Colon (tissue), 2 donors: ENCODE measurements at regions not wholly inside any gene's neighbourhood (a gene's known extent, or its start where the extent isn't known, plus 50 kb on each side); places are given as distances from the start of the nearest gene placed in this dataset.

ENCODE experiments used
- FAIRE-seq: peaks from 2 replicates; lab custom pipeline; 2012; peaks lifted over from hg19 to GRCh38; lab: Jason Lieb, UNC
- donor health status: control.
- donor health status: control.

DNA sequence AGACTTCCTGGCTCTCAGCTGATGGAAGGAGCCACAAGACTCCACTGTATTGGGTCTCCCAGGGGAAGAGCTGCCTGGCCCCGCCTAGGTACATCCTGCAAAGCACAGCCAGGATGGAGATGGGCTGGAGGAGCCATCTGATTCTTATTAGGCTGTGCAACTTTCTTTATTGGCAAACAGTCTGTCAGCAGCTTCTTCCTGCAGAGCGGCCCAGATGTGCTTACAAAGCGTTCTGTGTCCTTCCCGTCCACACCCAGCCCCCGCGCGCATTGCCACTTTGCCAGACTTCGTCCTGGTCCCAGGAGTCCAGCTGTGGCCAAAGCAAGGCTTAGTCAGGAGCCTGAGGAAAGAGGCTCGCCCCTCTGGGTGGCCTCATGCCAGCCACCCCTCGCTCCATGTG, 409.3 kb downstream of the ZNF536 start:
- no peak for FAIRE-seq

DNA sequence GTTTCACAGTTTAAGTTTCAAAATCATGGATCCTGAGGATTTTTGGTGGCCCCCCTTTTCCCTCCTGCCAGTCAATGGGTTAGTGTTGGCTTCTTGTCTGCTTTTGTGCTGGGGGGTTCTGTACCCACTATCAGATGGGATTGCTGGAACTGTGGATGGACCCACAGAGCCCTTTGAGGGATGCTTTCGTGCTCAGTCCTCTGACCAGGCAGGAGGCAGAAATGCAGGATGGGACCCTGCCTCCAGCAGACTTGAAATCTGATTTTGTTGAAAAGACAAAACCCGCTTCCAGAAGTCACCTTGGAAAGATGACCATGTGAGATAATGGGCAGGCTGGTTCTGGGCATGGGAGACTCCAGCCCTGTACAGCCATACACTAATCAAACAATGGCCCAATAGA, 408.9 kb downstream of the ZNF536 start:
- FAIRE-seq = no peak

DNA sequence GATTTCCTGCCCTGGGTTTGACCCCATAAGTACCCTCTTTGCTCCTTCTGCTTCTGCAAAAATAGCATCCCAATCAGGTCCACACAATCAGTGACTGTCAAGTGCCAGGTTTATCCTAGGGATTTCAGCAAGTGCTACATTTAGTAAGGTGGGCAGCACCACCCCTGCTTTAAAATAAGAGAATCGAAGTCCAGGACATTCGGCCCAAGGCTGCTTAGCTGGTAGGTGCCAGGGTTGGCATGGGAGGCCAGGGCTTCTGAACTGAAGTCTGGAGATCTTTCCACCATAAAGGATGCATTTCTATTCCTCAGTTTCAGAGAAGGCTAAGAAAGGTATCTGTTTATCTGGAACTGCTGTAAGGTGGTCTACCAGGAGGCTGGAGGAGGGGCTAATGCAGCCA, 408.3 kb downstream of the ZNF536 start:
- no peak for FAIRE-seq

DNA sequence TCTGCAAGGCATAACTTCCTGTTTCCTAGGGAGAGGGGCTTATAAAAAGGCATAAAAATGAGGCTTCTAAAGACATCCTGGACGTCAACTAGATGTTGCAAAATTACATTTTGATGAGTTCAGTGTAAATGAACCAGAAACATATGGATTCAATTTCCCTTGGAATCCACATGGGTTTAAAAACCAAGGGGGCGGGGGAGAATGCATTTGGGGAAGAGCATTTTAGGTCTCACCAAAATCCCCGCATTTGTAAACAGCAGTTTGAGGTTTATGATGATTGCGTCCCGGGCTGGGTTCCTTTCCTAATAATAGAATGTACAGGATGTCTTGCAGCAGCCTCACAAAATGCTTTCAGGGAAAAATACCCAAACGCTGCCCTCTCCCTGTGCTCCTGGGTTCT, 407.8 kb downstream of the ZNF536 start:
- FAIRE-seq = no peak

DNA sequence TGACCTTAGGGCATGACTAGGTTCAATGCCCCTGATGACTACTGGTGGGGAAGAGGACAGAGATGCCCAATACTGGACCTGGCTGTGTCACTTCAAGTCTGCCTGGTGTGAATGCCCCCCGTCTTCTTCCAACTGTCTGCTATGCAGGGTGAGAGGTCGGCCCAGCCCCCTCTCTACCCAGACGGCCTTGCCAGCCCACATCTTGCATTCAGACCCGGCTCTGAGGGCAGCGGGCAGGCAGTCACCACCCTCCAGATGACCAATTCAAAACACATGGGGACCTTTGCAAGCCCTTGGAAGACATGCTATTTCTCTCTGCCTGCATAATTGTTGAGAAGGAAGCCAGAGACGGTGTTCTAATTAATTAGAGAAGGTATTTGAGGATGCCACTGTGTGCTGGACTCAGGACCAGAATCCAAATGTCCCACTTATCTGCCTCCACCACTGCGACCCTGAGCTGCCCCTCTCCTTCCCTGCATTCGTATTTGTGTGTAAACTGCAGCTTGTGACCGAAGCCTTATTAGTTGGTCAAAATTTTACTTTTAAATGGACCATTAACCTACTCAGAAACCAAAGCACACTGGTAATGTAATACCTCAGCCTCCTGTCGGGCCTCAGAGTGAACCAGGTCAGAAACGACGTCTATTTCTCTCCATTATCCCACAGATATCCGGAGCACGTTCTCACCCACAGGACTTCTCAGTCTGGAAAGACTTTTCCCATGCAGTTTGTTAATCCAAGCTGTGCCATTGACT, 407.0 kb downstream of the ZNF536 start:
- FAIRE-seq = no peak

DNA sequence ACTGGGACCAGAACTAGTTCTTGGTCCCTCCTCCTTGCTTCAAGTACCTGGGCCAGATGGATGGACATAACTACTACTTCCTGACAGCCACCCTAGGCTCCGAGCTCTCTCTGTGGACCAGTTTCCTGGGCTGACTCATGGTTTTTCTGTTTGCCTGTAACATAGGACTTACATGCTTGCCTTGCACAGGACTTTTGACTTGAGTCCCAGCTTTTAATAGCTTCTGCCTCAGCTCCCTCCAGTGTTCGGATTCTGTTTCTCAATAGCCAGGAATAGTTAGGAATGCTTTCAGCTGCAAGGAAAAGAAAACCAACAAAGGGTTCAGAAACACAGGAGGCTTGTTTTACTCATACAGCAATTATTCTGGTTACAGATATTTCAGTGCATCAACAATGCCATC, 405.9 kb downstream of the ZNF536 start:
- no peak for FAIRE-seq

DNA sequence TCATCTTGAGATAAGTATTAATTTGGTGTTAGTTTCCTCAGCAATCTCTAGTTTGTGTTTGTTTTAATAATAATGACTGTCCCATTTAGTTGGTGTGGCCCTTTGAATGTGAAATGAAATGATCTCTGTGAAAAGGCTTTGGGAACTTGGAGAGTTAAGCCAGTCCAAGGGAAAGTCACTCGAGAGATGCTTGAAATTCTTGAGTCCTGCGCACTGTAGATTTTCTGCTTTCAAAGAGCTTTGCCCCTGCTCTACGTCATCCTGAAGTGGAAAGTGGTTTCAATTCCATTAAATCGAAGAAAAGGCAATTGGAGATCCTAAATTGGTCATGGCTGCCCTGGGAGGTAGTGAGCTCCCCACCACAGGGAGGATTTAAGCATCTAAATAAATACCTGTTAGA, 403.8 kb downstream of the ZNF536 start:
- FAIRE-seq = no peak

DNA sequence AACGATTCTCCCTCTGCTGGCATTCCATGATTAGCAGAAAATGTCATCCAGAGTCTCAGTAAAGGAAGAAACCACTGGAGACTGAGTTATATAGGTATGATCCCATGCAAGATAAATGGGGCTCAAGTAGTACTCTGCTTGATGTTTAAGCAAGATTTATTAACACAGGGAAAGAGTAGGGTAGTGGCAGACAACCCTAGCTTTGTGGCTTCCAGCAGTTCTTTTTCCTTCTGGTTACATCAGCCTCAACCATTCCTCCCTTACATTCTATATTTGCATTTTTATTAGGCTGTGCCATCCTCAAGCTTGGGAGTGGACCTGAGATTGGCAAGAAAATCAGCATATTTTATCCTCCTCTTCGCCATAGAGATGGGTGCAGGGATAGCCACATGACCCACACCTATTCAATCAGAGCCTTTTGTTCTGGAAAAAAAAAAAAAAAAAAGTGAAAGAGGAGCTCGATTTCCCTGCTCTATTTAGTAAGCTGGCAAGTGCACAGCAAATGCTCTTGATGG, 402.1 kb downstream of the ZNF536 start:
- no peak for FAIRE-seq

DNA sequence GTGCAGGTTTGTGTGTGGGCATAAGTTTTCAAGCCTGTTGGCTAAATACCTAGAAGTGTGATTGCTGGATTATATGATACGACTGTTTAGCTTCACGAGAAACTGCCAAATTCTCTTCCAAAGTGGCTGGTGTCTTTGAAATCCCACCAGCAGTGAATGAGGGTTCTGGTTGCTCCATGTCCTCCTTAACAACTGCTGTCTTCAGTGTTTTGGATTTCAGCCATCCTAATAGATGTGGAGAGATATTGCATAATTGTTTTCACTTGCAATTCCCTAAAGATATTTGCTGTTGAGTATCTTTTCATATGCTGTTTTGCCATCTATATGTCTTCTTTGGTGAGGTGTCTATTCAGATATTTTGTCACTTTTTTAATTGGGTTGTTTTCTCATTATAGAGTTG, 390.5 kb downstream of the ZNF536 start:
- no peak for FAIRE-seq

DNA sequence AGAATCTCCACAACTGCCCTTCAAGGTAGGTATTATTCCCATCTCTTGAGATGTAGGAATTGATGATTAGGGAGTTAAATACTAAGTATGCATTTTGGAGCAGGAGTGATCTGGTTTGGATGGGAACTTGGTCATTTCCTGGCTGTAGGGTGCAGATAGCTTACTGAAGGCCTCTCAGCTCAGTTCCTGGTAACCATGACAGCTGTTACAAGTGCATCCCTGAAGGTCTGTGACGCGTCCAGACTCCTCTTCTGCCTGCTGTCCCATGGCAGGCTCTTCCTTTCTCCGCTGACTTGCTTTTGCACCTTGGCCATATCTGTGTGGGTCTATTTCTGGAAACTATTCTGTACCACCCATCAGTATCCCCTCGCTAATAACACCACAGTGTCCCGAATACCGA, 387.8 kb downstream of the ZNF536 start:
- FAIRE-seq = no peak

DNA sequence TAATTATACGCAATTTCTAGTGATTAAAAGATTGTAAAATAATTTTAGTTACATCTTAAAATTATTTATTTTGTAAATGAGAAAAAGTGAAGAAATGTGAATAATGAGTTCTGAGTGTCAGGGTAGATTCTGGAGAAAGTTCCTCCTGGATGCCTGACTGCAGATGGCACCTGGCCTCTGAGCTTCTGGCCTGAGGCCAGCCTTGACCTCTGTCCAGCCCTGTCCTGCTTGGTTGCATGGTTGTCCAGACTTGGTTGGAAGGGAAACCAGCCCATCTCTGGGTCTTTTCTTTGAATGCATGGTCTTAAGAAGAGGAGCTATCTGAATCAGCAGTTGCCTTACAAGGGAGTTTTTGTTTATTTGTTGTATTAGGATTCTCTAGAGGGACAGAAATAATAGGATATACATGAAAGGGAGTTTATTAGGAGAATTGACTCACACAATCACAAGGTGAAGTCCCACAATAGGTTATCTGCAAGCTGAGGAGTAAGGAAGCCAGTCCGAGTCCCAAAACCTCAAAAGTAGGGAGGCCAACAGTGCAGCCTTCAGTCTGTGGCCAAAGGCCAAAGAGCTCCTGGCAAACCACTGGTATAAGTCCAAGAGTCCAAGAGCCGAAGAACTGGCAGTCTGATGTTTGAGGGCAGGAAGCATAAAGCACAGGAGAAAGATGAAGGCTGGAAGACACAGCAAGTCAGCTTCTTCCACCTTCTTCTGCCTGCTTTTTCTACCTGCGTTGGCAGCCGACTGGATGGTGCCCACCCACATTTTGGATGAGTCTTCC, 385.8 kb downstream of the ZNF536 start:
- no peak for FAIRE-seq

DNA sequence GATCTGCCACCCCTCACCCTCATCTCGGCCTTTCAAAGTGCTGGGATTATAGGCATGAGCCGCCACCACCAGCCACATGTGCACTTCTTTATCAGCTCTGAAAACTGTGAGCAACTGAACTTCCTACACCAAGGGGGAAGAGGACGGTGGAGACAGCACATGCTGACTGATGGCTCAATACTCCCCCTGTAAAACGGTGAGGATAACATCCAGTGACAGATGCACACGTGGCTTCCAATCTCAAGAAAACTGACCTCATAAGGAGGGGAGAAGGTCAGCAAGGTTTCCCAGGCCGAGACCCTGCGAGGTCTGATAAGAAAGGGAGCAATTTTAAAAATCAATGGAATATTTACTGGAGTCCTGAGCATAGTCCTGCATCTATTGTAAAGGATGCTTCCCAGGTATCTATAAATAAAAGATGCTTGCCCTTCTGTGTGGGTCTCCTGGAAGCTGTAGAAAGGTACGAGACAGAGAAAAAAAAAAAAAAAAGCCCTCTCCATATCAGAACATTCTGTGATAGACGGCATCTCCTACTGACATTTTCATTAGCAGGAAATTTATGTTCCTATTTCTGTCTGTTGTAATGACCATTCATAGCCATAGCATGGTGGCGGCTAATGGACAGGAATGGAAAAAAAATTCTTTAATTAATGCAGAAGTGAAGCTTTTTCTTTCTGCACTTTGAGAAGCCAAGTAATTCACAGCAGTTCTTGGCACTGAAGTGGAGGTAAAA, 385.1 kb downstream of the ZNF536 start:
- FAIRE-seq = no peak

DNA sequence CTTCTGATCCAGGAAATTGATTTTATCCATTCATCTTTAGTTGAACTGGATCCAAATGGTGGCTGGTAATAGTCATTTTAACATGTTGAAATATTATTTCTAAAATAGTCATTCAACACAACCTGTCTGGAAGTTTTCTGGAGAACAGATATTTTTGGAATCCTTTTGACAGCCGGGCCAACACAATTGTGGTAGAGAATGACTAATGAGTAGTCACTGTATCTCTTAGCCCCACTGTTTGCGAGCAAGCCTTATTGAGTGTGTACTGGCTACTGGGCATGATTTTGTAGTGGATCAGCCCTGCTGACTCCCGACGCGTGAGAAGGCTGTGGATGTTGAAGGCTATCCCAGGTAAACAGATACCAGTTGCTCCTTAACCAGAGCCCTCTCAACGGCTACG, 383.4 kb downstream of the ZNF536 start:
- FAIRE-seq = no peak

DNA sequence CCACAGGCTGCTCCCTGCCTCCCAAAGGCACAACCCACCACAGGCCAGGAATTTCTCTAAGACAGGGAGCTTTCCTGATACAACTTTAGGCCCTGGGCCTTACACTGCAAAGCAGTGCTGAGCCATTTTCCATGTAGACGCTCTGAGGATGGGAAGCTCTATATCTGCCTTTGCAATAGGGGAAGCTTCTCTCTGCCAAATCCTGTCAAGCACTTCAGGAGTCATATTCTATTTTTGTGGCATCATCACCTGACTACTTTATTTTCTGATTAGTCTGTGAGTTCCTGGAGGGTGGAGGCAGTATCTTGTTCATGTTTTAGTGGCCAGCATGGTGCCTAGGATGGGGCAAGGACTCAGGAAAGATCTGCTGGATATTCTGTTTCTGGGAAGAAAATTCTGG, 382.0 kb downstream of the ZNF536 start:
- no peak for FAIRE-seq

DNA sequence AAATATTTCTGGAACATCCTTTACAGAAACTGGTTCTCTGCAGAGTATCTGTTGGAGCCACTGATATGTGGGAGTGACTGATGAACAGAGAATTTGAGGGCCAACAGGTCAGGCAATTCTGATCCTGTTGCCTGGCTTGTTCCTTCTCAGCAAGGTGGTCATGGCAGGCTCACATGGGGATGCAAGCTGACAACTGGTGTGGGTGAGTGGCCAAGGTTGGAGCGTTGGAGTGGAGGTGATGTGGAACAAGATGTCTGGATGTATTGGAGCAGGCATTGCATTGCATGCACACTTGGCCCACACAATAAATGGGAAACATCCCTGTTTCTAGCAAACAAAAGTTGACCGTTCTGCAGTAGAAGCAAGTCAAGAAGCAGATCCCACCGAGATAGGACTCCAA, 380.7 kb downstream of the ZNF536 start:
- FAIRE-seq = no peak

DNA sequence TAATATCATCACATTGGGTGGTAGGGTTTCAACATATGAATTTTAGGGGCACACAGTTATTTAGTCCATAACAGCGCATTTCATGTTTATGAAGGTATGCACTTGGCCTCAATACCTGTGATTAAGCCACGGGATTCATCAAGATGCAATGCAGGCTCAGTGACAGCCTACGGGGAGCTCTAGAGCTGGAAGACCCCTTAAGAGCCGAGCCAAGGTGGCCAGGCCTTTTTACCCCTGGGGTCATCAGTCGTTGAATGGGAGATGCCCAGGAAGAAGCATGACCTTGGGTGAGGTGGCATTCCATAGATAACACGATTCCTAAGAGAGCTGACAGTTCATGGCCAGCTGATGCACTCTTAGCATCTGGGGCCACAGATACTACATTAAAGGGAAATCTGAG, 380.0 kb downstream of the ZNF536 start:
- FAIRE-seq = no peak

DNA sequence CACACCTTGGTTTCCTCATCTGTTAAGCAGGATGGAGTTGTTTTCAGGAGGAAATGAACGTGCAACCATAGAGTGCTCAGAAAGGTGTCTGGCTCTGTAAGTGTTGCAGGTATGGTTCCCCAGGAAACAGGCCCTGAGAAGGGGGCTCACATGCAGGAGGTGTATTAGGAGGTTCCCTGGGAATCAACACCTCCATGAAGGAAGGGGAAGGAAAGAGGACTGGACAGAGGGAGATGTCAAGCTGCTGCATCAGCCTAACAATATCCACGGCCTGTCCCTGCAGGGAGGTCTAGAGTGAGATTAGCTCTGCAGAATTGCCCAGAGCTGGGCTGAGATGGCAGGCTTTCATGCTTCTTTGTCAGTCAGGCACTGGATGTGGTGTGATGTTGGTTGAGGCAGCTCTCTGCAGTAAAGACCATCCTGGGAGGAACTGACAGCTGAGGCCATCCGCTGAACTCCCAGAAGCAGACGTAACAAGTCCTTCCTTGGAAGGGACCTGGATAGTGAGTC, 373.3 kb downstream of the ZNF536 start:
- FAIRE-seq = no peak

DNA sequence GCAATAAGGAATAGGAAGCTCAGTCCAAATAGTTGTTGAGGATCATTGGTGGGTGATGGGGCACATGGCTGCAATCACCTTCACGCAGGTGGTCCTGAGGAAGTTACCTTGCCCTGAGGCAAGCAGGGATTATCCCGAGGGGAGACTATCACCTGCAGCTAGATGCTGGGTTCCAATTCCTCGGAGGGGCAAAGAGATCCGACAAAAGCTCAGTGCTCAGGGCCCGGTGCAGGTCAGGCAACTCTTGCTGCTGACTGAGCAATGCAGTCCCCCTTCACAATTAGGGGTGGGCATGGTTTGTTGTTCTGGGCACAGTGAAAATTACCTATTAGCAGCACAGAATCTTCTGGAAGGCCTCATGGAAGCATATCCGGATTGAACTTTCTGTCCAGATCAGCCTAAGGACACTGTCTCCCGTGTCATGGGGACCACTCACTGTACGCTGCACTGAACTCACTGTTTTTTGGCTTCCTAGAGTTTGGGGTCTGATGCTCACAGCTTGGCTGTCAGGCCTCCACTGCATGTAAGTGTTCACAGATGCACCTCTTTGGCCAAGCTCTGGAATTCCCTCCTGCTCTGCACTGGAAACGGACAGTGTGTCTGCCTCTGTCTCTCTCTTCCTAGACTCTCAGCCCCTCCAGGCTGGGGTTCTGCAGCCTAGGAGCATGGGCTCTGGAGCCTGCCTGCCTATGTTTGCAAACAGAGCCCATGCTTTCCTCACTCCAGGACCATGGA, 372.7 kb downstream of the ZNF536 start:
- no peak for FAIRE-seq

DNA sequence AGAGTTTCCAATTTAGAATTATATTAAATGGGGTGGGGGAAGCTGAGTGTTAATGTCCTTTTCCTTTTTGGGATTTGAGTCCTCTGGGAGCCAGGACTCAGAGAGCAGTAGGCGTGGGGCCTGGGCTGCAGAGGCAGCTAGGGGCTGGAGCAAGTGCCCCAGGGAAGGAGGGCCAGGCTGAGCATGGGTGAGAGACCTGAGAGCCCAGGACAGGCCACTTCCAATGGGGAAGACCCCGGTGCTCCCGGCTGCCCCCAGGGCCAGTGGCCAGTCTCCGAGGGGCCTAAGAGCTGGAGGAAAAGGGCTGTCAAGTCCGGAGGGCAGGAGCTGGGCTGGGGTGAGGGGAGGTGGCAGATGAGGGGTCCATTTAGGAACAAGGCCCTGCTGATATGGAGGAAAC, 371.5 kb downstream of the ZNF536 start:
- FAIRE-seq = no peak

DNA sequence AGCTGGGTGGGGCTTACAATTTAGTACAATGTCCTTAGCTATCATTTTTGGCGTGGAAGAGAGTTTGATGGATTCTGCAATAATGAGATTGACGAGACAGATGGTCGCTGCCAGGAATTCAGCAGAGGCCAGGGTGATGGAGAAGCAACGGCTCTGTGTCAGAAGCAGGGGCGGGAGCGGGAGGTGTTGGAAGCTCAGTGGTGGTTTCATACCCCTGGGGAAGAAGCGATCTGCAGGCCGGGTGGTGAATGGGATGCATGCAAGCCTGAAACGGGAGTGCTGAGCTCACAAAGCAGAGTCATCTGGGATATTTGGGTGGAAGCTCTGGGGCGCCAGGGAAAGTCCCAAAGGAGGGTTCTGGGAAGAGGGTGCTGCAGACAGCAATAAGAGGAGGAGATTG, 370.8 kb downstream of the ZNF536 start:
- FAIRE-seq = no peak

DNA sequence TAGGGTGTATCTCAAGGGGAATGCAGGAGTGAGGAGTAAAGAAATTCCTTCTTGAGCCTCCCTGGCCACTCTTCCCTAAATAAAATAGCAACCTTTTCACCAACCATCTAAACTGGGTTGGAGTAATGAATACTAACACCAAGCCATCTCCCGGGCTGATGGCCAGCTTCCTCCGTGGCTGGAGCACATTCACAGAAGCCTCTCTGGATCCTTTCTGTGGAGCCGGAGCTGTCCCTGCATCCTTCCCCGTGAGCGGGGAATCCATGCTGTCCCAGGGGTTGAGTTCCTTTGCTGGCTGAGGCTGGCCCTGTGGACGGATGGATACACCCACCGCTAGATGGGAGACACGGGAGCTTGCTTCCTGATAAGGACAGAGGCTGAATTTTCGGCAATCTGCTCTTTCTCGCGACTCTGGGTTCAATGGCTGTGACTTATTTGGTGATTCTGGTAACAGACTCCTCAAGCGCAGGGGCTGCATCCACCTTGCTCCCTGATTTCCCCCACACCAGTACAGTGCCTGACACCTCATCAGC, 370.3 kb downstream of the ZNF536 start:
- FAIRE-seq = no peak

DNA sequence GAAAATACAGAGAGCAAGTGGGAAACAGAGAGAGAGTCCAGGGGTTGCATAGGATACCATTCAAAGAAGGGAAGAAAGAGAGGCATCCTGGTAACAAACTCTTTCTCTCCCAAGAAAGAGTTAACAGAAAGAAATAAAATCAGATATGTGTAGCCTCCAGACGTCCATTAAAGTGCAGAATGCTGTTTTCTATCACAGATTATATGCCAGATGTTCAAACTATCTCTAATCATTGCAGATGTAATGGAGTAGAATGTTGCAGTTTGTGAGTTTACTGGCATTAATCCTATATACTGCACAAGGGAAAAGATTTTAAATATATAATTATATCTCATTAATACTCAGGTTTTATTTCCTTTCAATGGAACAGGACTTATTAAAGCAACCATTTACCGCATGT, 369.4 kb downstream of the ZNF536 start:
- no peak for FAIRE-seq
